ENCODE measurements at regions not wholly inside any gene's neighbourhood (a gene's known extent, or its start where the extent isn't known, plus 50 kb on each side); places are given as distances from the start of the nearest gene placed in this dataset.

GRCh38 chr2:192827735-192828134 is 633.0 kb upstream of the TMEFF2 start:
- no peaks in the 10 kb centered on the region for H3K27me3 ChIP-seq (ENCODE audit: low read depth, low read length)
- no peak for TF ChIP-seq CTCF (IDR thresholded peaks at IDR 0.05; ENCODE audit: low read depth, low read length)
- TF ChIP-seq EZH2phosphoT487 (IDR thresholded peaks at IDR 0.05; ENCODE audit: low read depth): no peak
- H3K4me2 ChIP-seq (ENCODE audit: low read length): no peak overlapping the region
- no peak overlapping the region for H2AFZ ChIP-seq (ENCODE audit: low read depth, low read length)
- H3K4me3 ChIP-seq (ENCODE audit: low read length): no peak overlapping the region
- H4K20me1 ChIP-seq (ENCODE audit: insufficient read depth, low read length): no peaks in the 10 kb centered on the region
- no peaks in the 10 kb centered on the region for H3K36me3 ChIP-seq (replicated peaks; ENCODE audit: low read depth, low read length)
- no peaks in the 10 kb centered on the region for H3K9me3 ChIP-seq (ENCODE audit: insufficient read depth, low read length)
- no peaks in the 10 kb centered on the region for H3K4me1 ChIP-seq (ENCODE audit: low read length)
- no peak overlapping the region for H3K9ac ChIP-seq (ENCODE audit: low read length)
- no peak overlapping the region for H3K27ac ChIP-seq (ENCODE audit: low read length)
- H3K79me2 ChIP-seq (ENCODE audit: low read length): no peaks in the 10 kb centered on the region

- no peaks in the 10 kb centered on the region for H3K27me3 ChIP-seq (ENCODE audit: low read depth, low read length)
- no peak overlapping the region for H2AFZ ChIP-seq (ENCODE audit: low read depth, low read length)
- no peaks in the 10 kb centered on the region for H3K36me3 ChIP-seq (replicated peaks; ENCODE audit: low read depth, low read length)
- no peaks in the 10 kb centered on the region for H3K79me2 ChIP-seq (ENCODE audit: low read length)
- H3K9ac ChIP-seq (ENCODE audit: low read length): no peak overlapping the region
- no peak overlapping the region for H3K27ac ChIP-seq (ENCODE audit: low read length)
- H3K4me3 ChIP-seq (ENCODE audit: low read length): no peak overlapping the region
- H3K4me1 ChIP-seq (ENCODE audit: low read length): no peaks in the 10 kb centered on the region
- H3K4me2 ChIP-seq (ENCODE audit: low read length): no peak overlapping the region
- no peaks in the 10 kb centered on the region for H3K9me3 ChIP-seq (ENCODE audit: insufficient read depth, low read length)
- no peaks in the 10 kb centered on the region for H4K20me1 ChIP-seq (ENCODE audit: insufficient read depth, low read length)
- TF ChIP-seq CTCF (IDR thresholded peaks at IDR 0.05; ENCODE audit: low read depth, low read length) (no peak), EZH2phosphoT487 (IDR thresholded peaks at IDR 0.05; ENCODE audit: low read depth) (no peak)
Observed at GRCh38 chr2:192814376-192814775, 619.6 kb upstream of the TMEFF2 start.

- TF ChIP-seq EZH2phosphoT487 (IDR thresholded peaks at IDR 0.05; ENCODE audit: low read depth) (no peak), CTCF (IDR thresholded peaks at IDR 0.05; ENCODE audit: low read depth, low read length) (no peak)
- Histone ChIP-seq H3K9ac (ENCODE audit: low read length) (no peak overlapping the region), H3K27me3 (ENCODE audit: low read depth, low read length) (no peaks in the 10 kb centered on the region), H3K4me2 (ENCODE audit: low read length) (no peak overlapping the region), H3K4me3 (ENCODE audit: low read length) (no peak overlapping the region), H3K4me1 (ENCODE audit: low read length) (no peaks in the 10 kb centered on the region), H2AFZ (ENCODE audit: low read depth, low read length) (no peak overlapping the region), H3K27ac (ENCODE audit: low read length) (no peak overlapping the region), H3K36me3 (replicated peaks; ENCODE audit: low read depth, low read length) (peaks cover 3% of the 10 kb centered on the region), H3K79me2 (ENCODE audit: low read length) (no peaks in the 10 kb centered on the region), H3K9me3 (ENCODE audit: insufficient read depth, low read length) (no peaks in the 10 kb centered on the region), H4K20me1 (ENCODE audit: insufficient read depth, low read length) (no peaks in the 10 kb centered on the region)
Observed at GRCh38 chr2:192813341-192813740, 618.6 kb upstream of the TMEFF2 start.

- H3K4me2 ChIP-seq (ENCODE audit: low read length): no peak overlapping the region
- H2AFZ ChIP-seq (ENCODE audit: low read depth, low read length): no peak overlapping the region
- no peaks in the 10 kb centered on the region for H4K20me1 ChIP-seq (ENCODE audit: insufficient read depth, low read length)
- TF ChIP-seq EZH2phosphoT487 (IDR thresholded peaks at IDR 0.05; ENCODE audit: low read depth) (no peak), CTCF (IDR thresholded peaks at IDR 0.05; ENCODE audit: low read depth, low read length) (no peak)
- H3K27ac ChIP-seq (ENCODE audit: low read length): no peak overlapping the region
- peaks cover 3% of the 10 kb centered on the region for H3K36me3 ChIP-seq (replicated peaks; ENCODE audit: low read depth, low read length)
- no peaks in the 10 kb centered on the region for H3K79me2 ChIP-seq (ENCODE audit: low read length)
- no peaks in the 10 kb centered on the region for H3K4me1 ChIP-seq (ENCODE audit: low read length)
- H3K27me3 ChIP-seq (ENCODE audit: low read depth, low read length): no peaks in the 10 kb centered on the region
- H3K9me3 ChIP-seq (ENCODE audit: insufficient read depth, low read length): no peaks in the 10 kb centered on the region
- H3K4me3 ChIP-seq (ENCODE audit: low read length): no peak overlapping the region
- H3K9ac ChIP-seq (ENCODE audit: low read length): no peak overlapping the region
Observed at GRCh38 chr2:192809173-192809572, 614.4 kb upstream of the TMEFF2 start.
